Activated naive CD8-positive, alpha-beta T cell (primary cell): ENCODE measurements at regions not wholly inside any gene's neighbourhood (a gene's known extent, or its start where the extent isn't known, plus 50 kb on each side); places are given as distances from the start of the nearest gene placed in this dataset.

Source experiments
- H3K27ac Mint-ChIP-seq: one replicate; pipeline ENCODE4 v1.8.0; 2021; ENCODE audit warnings: mixed read lengths
- H3K27me3 Mint-ChIP-seq: one replicate; pipeline ENCODE4 v1.8.0; 2021; ENCODE audit warnings: mixed read lengths
- H3K36me3 Mint-ChIP-seq: one replicate; pipeline ENCODE4 v1.8.0; 2021; ENCODE audit warnings: mixed read lengths
- H3K4me1 Mint-ChIP-seq: one replicate; pipeline ENCODE4 v1.8.0; 2021; ENCODE audit warnings: low read depth, mixed read lengths
- H3K4me3 Mint-ChIP-seq: one replicate; pipeline ENCODE4 v1.8.0; 2021; ENCODE audit warnings: mild to moderate bottlenecking, mixed read lengths
- H3K9me3 Mint-ChIP-seq: one replicate; pipeline ENCODE4 v1.8.0; 2021; ENCODE audit warnings: low read depth, mixed read lengths

DNA sequence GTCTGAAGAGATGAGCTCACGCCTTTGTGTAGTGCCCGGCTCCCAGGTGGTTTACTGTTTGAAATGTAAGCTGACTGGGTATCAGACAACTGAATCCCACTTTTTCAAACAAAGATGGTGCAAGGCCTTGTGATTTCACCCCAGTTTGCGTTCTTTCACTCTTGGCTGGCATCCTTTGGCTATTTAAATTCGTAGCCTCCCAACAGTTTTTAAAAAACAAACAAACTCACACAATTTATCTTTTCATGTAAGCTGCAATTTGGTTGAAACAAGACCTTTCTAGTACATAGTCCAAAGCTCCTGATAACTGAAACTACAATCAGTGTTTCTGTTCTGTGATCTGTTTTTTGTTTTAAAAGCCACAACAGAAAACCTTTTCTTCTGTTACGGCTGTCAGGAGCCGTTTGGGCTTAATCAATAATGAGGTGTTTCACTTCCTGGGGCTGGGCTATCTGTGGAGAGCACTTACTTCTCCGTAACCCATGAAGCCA is 65.1 kb upstream of the NPAS1 start:
- peaks cover 45% of the 10 kb centered on the region for H3K4me1 Mint-ChIP-seq
- H3K4me3 Mint-ChIP-seq: peak overlapping the region; percentile 87
- peak overlapping the region; percentile 83 for H3K27ac Mint-ChIP-seq
- H3K36me3 Mint-ChIP-seq: no peaks in the 10 kb centered on the region
- H3K27me3 Mint-ChIP-seq: no peaks in the 10 kb centered on the region
- H3K9me3 Mint-ChIP-seq: no peaks in the 10 kb centered on the region

DNA sequence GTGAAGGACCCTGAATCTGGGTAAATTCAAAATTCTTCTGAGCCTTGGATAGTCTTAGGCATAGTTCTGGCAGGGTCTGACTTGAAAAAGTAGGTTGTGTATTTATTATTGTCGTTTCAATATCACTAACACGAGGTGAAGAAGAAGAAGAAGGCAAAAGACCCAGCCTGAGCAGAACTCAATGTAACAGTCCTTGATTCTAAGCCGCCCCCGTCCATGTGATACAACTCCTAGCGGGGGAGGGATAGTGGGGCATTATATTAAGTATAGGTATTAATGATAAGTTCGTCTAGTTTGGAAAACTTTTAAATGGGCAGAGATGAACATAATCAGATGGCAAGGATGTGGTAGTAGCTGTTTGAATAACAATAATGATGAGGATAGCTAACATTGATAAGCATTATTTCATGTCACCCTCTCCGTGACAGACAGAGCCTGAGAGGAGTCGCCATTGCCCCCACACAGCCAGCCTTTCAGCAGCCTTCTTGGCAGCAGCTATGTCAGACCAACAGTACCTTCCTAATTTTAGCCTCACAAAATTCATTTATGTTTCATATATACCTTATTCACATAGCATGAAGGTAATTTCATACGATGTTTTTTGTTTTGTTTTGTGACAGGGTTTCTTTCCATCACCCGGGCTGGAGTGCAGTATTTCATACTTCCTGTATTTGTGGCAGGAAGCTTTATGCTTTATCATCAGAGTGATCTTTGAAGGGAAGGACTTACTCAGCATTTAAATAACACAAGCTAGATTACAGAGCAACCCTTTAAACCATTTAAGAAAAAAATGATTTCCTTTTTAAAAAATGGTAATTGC is 64.4 kb upstream of the NPAS1 start:
- no peaks in the 10 kb centered on the region for H3K9me3 Mint-ChIP-seq
- H3K4me3 Mint-ChIP-seq: peak overlapping the region; percentile 87
- no peaks in the 10 kb centered on the region for H3K27me3 Mint-ChIP-seq
- no peaks in the 10 kb centered on the region for H3K36me3 Mint-ChIP-seq
- peaks cover 47% of the 10 kb centered on the region for H3K4me1 Mint-ChIP-seq
- peak overlapping the region; percentile 83 for H3K27ac Mint-ChIP-seq

DNA sequence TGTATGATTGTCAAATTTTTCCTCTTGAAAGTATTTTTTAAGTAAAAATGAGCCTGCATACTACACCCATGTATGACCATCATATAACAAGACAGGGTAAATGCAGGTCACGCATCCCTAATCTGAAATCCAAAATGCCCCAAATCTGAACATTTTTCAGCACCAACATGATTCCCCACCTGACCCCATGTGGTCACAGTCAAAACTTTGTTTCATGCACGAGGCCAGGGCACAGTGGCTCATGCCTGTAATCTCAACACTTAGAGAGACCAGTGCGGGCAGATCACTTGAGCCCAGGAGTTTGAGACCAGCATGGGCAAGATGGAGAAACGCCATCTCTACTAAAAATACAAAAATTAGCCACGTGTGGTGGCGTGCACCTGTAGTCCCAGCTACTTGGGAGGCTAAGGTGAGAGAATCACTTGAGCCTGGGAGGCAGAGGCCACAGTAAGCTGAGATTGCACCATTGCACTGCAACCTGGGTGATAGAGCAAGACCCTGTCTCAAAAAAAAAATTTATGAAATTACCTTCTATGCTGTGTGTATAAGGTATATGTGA is 63.7 kb upstream of the NPAS1 start:
- H3K27me3 Mint-ChIP-seq: no peaks in the 10 kb centered on the region
- H3K4me3 Mint-ChIP-seq: peak overlapping the region; percentile 87
- H3K4me1 Mint-ChIP-seq: peaks cover 48% of the 10 kb centered on the region
- no peaks in the 10 kb centered on the region for H3K9me3 Mint-ChIP-seq
- peak overlapping the region; percentile 83 for H3K27ac Mint-ChIP-seq
- H3K36me3 Mint-ChIP-seq: no peaks in the 10 kb centered on the region

DNA sequence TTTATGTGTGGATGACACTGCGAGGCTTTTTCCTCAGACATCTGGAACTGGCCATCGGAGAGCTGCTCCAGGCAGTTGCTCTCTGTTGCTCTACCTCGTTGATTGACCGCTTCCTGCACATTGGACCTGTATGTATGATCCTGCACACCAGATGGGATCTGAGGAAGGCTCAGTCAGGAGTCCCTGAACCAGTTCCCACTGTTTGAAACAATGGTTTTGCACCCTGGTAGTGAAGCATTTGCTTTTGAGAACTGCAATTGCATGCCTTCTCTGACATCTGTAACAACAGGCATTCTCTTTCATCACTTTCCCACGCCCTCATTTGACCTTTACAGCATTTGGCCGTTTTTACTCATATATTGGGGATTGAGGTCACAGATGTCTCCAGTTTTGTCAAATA is 61.1 kb upstream of the NPAS1 start:
- H3K4me3 Mint-ChIP-seq: no peak overlapping the region

DNA sequence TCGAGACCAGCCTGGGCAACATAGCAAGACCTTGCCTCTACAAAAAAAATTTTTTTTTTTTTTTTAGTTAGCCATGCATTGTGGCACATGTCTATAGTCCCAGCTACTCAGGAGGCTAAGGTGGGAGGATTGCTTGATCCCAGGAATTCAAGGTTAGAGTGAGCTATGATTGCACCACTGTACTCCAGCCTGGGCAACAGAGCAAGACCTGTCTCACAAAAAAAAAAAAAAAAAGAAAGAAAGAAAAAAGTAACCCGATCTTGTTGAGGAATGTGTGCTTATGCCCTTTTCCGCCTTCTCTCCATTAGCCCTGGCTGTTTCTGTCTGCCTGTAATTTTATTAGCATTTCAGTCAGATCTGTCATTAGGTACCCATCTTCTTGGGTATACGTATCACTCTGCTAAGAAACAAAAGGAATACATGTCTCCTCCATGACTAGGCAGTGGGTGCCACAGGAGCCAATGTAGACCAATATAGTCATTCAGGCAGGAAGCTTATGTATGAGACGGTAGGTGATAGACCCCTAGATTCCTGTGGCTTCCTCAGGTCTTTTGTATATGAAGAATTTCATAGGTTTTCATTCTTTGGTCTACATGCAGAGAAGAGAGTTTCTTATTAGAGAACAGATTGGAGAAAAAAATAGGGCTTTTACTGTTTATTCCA is 59.6 kb upstream of the NPAS1 start:
- H3K27ac Mint-ChIP-seq: no peak overlapping the region
- H3K36me3 Mint-ChIP-seq: peaks cover 3% of the 10 kb centered on the region
- no peaks in the 10 kb centered on the region for H3K27me3 Mint-ChIP-seq
- no peak overlapping the region for H3K4me3 Mint-ChIP-seq
- H3K9me3 Mint-ChIP-seq: no peaks in the 10 kb centered on the region
- H3K4me1 Mint-ChIP-seq: peaks cover 30% of the 10 kb centered on the region

More for the DNA sequence above, 61.1 kb upstream of the NPAS1 start:
- peaks cover 3% of the 10 kb centered on the region for H3K36me3 Mint-ChIP-seq
- H3K27me3 Mint-ChIP-seq: no peaks in the 10 kb centered on the region
- no peaks in the 10 kb centered on the region for H3K9me3 Mint-ChIP-seq
- peak overlapping the region; percentile 54 for H3K27ac Mint-ChIP-seq
- H3K4me1 Mint-ChIP-seq: peaks cover 44% of the 10 kb centered on the region

DNA sequence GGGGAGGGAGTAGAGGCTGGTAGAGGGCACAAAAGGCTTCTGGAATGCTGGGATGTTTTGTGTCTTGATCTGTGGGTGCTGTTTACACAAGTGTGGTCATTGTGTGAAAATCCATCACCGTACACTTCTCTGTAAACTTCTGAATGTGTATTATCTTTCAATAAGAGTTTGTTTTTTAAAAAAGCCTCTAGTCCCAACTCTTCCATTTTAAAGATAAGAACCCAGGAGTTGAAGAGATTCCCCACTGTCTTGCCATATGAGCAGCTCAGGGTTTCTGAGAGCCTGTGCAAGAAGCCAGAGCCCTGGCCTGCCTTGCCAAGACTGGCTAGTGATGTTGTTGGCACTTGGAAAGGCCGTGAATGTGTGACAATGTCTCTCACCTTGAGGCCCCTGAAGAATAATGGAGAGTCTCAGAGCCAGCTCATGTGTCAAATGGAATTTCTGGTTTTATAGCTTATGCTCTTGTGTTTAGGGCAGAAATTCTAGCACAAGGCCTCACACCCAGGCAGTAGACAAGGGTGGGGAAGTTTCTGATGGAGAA is 57.5 kb upstream of the NPAS1 start:
- Mint-ChIP-seq H3K27ac (no peak overlapping the region), H3K4me1 (peaks cover 22% of the 10 kb centered on the region), H3K4me3 (no peak overlapping the region)

DNA sequence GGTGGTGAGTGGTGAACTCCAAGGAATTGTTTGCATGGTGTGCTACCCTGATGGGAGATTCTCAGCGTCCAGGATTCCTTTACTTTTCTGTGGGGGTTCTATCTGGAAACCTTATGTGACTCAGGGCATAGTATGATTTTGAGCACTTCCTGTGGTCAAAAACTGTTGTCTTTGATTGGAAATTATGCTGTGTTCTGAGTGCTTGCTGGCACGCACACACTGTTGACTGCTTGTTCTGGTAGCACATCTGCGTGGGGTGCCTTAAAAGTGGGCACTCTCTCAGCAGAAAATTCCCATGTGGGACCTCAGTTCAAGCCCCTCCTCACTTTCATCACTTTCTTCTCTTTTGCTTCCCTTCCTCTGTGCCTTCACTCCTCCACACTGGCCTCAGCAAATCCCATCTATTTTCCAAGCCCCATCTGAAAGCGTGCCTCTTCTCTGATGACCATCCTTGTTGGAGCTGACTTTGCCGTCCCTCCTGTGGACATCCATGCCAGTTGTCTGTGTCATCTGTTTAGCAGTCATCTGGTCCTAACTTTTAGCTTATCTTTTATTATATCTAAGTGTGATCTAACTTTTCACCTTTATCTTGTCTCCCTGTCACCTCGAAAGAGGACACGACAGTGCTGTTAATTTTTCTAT is 56.4 kb upstream of the NPAS1 start:
- Mint-ChIP-seq H3K27me3 (no peaks in the 10 kb centered on the region), H3K27ac (peak overlapping the region; percentile 30), H3K4me1 (peaks cover 32% of the 10 kb centered on the region), H3K4me3 (no peak overlapping the region), H3K36me3 (peaks cover 8% of the 10 kb centered on the region), H3K9me3 (no peaks in the 10 kb centered on the region)

More for the DNA sequence above, 57.5 kb upstream of the NPAS1 start:
- Mint-ChIP-seq H3K9me3 (no peaks in the 10 kb centered on the region), H3K36me3 (peaks cover 5% of the 10 kb centered on the region), H3K27me3 (no peaks in the 10 kb centered on the region)

DNA sequence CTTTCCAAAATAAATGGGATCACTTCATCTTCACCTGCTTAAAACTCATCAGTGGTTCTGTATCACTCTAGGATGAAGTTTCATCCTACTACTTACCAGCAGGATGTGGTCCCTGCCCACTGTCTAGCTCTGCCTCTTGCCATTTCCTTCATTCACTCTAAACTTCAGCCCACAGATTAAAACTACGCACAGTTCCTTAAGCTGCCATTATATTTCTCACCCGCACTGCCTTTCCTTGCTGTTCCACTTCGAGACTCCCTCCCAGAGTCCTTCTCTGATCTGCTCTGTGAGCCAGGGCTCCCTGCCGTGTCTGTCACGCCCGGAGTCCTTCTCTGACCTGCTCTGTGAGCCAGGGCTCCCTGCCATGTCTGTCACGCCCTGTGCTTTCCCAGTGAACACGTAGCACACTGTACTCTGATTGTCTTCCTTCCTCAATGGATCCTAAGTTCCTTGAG is 52.0 kb upstream of the NPAS1 start:
- peaks cover 8% of the 10 kb centered on the region for H3K36me3 Mint-ChIP-seq
- H3K9me3 Mint-ChIP-seq: no peaks in the 10 kb centered on the region
- H3K4me3 Mint-ChIP-seq: peak overlapping the region; percentile 8
- H3K27ac Mint-ChIP-seq: peak overlapping the region; percentile 61
- peaks cover 27% of the 10 kb centered on the region for H3K4me1 Mint-ChIP-seq
- no peaks in the 10 kb centered on the region for H3K27me3 Mint-ChIP-seq
